K562 (cell line): ENCODE measurements at regions not wholly inside any gene's neighbourhood (a gene's known extent, or its start where the extent isn't known, plus 50 kb on each side); places are given as distances from the start of the nearest gene placed in this dataset.

Experiments
- ATAC-seq: fragments of 200-7000 bp; cut with Tn5 transposase; 3 replicates; pipeline ENCODE4 v1.9.1; 2020; ENCODE audit warnings: moderate library complexity
- BruUV-seq: library from RNA; stranded (reverse); fragments of 400-500 nt; replicated peaks from 2 replicates; lab custom pipeline; 2021; lab: Mats Ljungman, UMichigan
- CTCF ChIA-PET: fragments of 300-600 bp; formaldehyde crosslinking; extraction: SDS; loops from one replicate; lab custom pipeline; 2021; ENCODE audit warnings: low intra/inter-chr PET ratio; lab: Yijun Ruan, JAX
- POLR2A ChIA-PET: fragments of 300-600, 350-650 bp; sonication (Branson Sonifier 250); formaldehyde crosslinking; extraction: SDS; loops from one replicate; lab custom pipeline; 2021; ENCODE audit warnings: antibody characterized with exemption, inconsistent platforms; lab: Yijun Ruan, JAX
- DNase-seq, 4 experiments: peaks; one replicate each; pipeline versions ENCODE4 v3.0.0 to v3.0.0-alpha.2; 2011 to 2018; ENCODE audit warnings: low spot score in 3 of 4, mixed read lengths in 3 of 4; ENCODE audit errors: extremely low read depth in 1 of 4
- FAIRE-seq: peaks from 2 replicates; lab custom pipeline; 2011; peaks lifted over from hg19 to GRCh38; lab: Jason Lieb, UNC
- H2AFZ ChIP-seq: 2 replicates; pipeline ENCODE4 v1.6.0; 2011; ENCODE audit warnings: low read depth, low read length, control low read depth, inconsistent platforms
- H3K27ac ChIP-seq: fragments of 200-600 bp; 3 replicates; pipeline ENCODE4 v1.8.0; 2011; ENCODE audit warnings: low read depth, mild to moderate bottlenecking, control low read depth, inconsistent platforms, low read length, moderate library complexity, mixed read lengths; ENCODE audit errors: extremely low read depth
- H3K27me3 ChIP-seq, 2 experiments: fragments of 300-600 bp in 1 of 2; 2 replicates in 1 of 2; 3 replicates in 1 of 2; pipeline versions ENCODE4 v1.6.0 to v1.8.0; 2011; ENCODE audit warnings: inconsistent platforms in 2 of 2, low read length in 2 of 2, mild to moderate bottlenecking in 1 of 2, mixed read lengths in 1 of 2, moderate library complexity in 1 of 2; ENCODE audit not compliant: control insufficient read depth in 2 of 2, insufficient read depth in 2 of 2
- H3K36me3 ChIP-seq: fragments of 300-600 bp; 3 replicates; pipeline ENCODE4 v1.8.0; 2011; ENCODE audit warnings: mild to moderate bottlenecking, low read length, inconsistent platforms; ENCODE audit not compliant: control insufficient read depth, insufficient read depth
- H3K4me1 ChIP-seq, 2 experiments: fragments of 200-600 bp in 1 of 2; replicated peaks in 1 of 2; 2 replicates in 1 of 2; 3 replicates in 1 of 2; pipeline versions ENCODE4 v1.5.1 to v1.8.0; 2011; ENCODE audit warnings: inconsistent platforms in 2 of 2, low read length in 2 of 2, mild to moderate bottlenecking in 1 of 2, mixed read lengths in 1 of 2, moderate library complexity in 1 of 2; ENCODE audit not compliant: control insufficient read depth in 2 of 2, insufficient read depth in 2 of 2
- H3K4me2 ChIP-seq: 2 replicates; pipeline ENCODE4 v1.6.1; 2011; ENCODE audit warnings: low read length, control low read depth, inconsistent platforms, mixed read lengths; ENCODE audit not compliant: insufficient read depth
- H3K4me3 ChIP-seq: fragments of 200-600 bp; sonication (generic), shearing (Covaris generic); 2 replicates; pipeline ENCODE4 v1.5.1; 2016; ENCODE audit warnings: control low read depth, inconsistent platforms
- H3K79me2 ChIP-seq: fragments of 200-600 bp; 3 replicates; pipeline ENCODE4 v1.8.0; 2011; ENCODE audit warnings: low read length, inconsistent platforms; ENCODE audit not compliant: control insufficient read depth, insufficient read depth
- H3K9ac ChIP-seq, 2 experiments: 2 replicates each; pipeline versions ENCODE4 v1.6.0 to v1.6.1; 2011; ENCODE audit warnings: low read depth in 2 of 2, low read length in 2 of 2, control low read depth in 1 of 2, inconsistent platforms in 1 of 2, mild to moderate bottlenecking in 1 of 2, mixed read lengths in 1 of 2; ENCODE audit not compliant: insufficient read depth in 1 of 2
- H3K9me1 ChIP-seq: one replicate; pipeline ENCODE4 v1.6.0; 2011; ENCODE audit warnings: inconsistent platforms, mild to moderate bottlenecking, low read length, moderate library complexity; ENCODE audit not compliant: control insufficient read depth, insufficient read depth
- H3K9me3 ChIP-seq: replicated peaks from 2 replicates; pipeline ENCODE4 v1.5.1; 2011; ENCODE audit warnings: low read depth, low read length, inconsistent platforms; ENCODE audit not compliant: control insufficient read depth, insufficient read depth
- H4K20me1 ChIP-seq: replicated peaks from 2 replicates; pipeline ENCODE4 v1.6.1; 2011; ENCODE audit warnings: low read length, inconsistent platforms, mixed read lengths; ENCODE audit not compliant: control insufficient read depth, insufficient read depth
- BMI1 ChIP-seq: fragments of 150-350 bp; IDR thresholded peaks from 2 replicates; pipeline ENCODE4 v1.6.1; 2014; ENCODE audit warnings: low read length
- CBX3 ChIP-seq, 2 experiments: IDR thresholded peaks; 1 replicate in 1 of 2; 2 replicates in 1 of 2; pipeline ENCODE4 v1.6.1; 2012; ENCODE audit warnings: inconsistent platforms in 2 of 2, low read length in 2 of 2, borderline replicate concordance in 1 of 2, control low read depth in 1 of 2
- ETV1 ChIP-seq: fragments of 450-650 bp; conservative IDR thresholded peaks from 2 replicates; pipeline ENCODE4 v1.6.1; 2016; ENCODE audit warnings: missing genetic modification characterization, control low read depth, low read depth, missing compliant biosample characterization
- GABPB2 ChIP-seq: fragments of 250-450 bp; sonication (Bioruptor Pico); conservative IDR thresholded peaks from 2 replicates; pipeline ENCODE4 v1.5.1; 2021; ENCODE audit warnings: mild to moderate bottlenecking
- KAT7 ChIP-seq: sonication (generic); formaldehyde crosslinking; IDR thresholded peaks from 2 replicates; pipeline ENCODE4 v1.8.0; 2022; ENCODE audit warnings: missing genetic modification reagents, mild to moderate bottlenecking, borderline replicate concordance
- MIER1 ChIP-seq: fragments of 450-650 bp; IDR thresholded peaks from 2 replicates; pipeline ENCODE4 v1.6.1; 2016; ENCODE audit warnings: antibody characterized with exemption, mild to moderate bottlenecking, low read depth
- MNT ChIP-seq, 2 experiments: fragments of 450-650 bp; conservative IDR thresholded peaks; 2 replicates each; pipeline ENCODE4 v1.6.1; 2017; ENCODE audit warnings: mild to moderate bottlenecking in 2 of 2, moderate library complexity in 2 of 2
- MTA1 ChIP-seq: fragments of 450-650 bp; IDR thresholded peaks from 2 replicates; pipeline ENCODE4 v1.6.1; 2017; ENCODE audit warnings: borderline replicate concordance
- SMAD4 ChIP-seq: fragments of 250-450 bp; sonication (Bioruptor Pico); conservative IDR thresholded peaks from 2 replicates; pipeline ENCODE4 v1.8.0; 2021; ENCODE audit warnings: inconsistent platforms, mild to moderate bottlenecking, moderate library complexity
- SNAPC5 ChIP-seq: fragments of 250-450 bp; sonication (Bioruptor Pico); IDR thresholded peaks from 2 replicates; pipeline ENCODE4 v1.8.0; 2021; ENCODE audit warnings: moderate library complexity, mild to moderate bottlenecking, inconsistent platforms
- SPI1 ChIP-seq: IDR thresholded peaks from 2 replicates; pipeline ENCODE4 v1.6.1; 2011; ENCODE audit warnings: low read depth, low read length, control low read depth, borderline replicate concordance
- TEAD2 ChIP-seq: fragments of 450-650 bp; IDR thresholded peaks from 2 replicates; pipeline ENCODE4 v1.6.1; 2016; ENCODE audit warnings: missing genetic modification characterization, control low read depth, missing compliant biosample characterization
- TRIM28 ChIP-seq: fragments of 450-650 bp; IDR thresholded peaks from 2 replicates; pipeline ENCODE4 v1.6.1; 2017
- ZEB2 ChIP-seq: fragments of 450-650 bp; IDR thresholded peaks from 2 replicates; pipeline ENCODE4 v1.6.1; 2016
- ZNF444 ChIP-seq: fragments of 250-450 bp; sonication (Bioruptor Pico); IDR thresholded peaks from 2 replicates; pipeline ENCODE4 v1.4.0; 2020; ENCODE audit warnings: mild to moderate bottlenecking, moderate library complexity
- ZNF584 ChIP-seq: fragments of 200-800 bp; sonication (Bioruptor generic); IDR thresholded peaks from 2 replicates; pipeline ENCODE4 v1.6.1; 2016; ENCODE audit warnings: low read depth, mild to moderate bottlenecking, missing genetic modification characterization, missing compliant biosample characterization
- ZNF766 ChIP-seq: fragments of 200-800 bp; sonication (Bioruptor generic); conservative IDR thresholded peaks from 2 replicates; pipeline ENCODE4 v1.6.1; 2016; ENCODE audit warnings: missing genetic modification characterization, missing compliant biosample characterization
- WGBS: fragments of 100-300 bp; shearing (Covaris generic); methylation state at CpG from one replicate; pipeline ENCODE4 v1.1.6; 2016; ENCODE audit warnings: low coverage, mixed read lengths; ENCODE audit not compliant: insufficient coverage; ENCODE audit errors: missing lambda C conversion rate; 5-methylcytosine and 5-hydroxymethylcytosine counted together
- in situ Hi-C: fragments of 300-500 bp; cut with MboI; formaldehyde crosslinking; loops from 4 replicates; pipeline ENCODE4 v1.15.0; 2018; ENCODE audit warnings: inconsistent platforms, mixed read lengths
- intact Hi-C: fragments of 100-400 bp; cut with micrococcal nuclease; formaldehyde crosslinking; loops from 2 replicates; pipeline ENCODE4 v1.14.2; 2022

GRCh38 chr7:101698964-101699363, 69.9 kb upstream of the MYL10 start:
- Histone ChIP-seq H3K79me2 (no peaks in the 10 kb centered on the region), H2AFZ (no peak overlapping the region), H3K4me1 (peaks cover 0 to 7% of the 10 kb centered on the region in 2 experiments; a peak in 2 of 5 replicates), H3K9me3 (no peaks in the 10 kb centered on the region), H3K27ac (no peak overlapping the region), H4K20me1 (peaks cover 13% of the 10 kb centered on the region), H3K4me3 (no peak overlapping the region), H3K9me1 (no peaks in the 10 kb centered on the region), H3K27me3 (peaks cover 28 to 56% of the 10 kb centered on the region in 2 experiments), H3K9ac (peak overlapping the region in 1 of 2 experiments; percentile 66; a peak in 1 of 4 replicates), H3K4me2 (no peak overlapping the region), H3K36me3 (no peaks in the 10 kb centered on the region)
- ChIA-PET POLR2A (no interaction called here), CTCF (no interaction called here)
- TF ChIP-seq SMAD4 (CRISPR knock-in tag): no peak
- TF ChIP-seq BMI1: no peak
- TF ChIP-seq MIER1: no peak
- TF ChIP-seq TRIM28: no peak
- TF ChIP-seq ZEB2: no peak
- no peak for TF ChIP-seq SNAPC5 (CRISPR knock-in tag)
- TF ChIP-seq ZNF444 (CRISPR knock-in tag): no peak
- no peak for TF ChIP-seq MNT (conservative IDR thresholded peaks at IDR 0.05)
- TF ChIP-seq KAT7 (CRISPR knock-in tag): no peak
- TF ChIP-seq CBX3 (IDR thresholded peaks at IDR 0.05; ENCODE audit: borderline replicate concordance in 1 of 2, low read length in 2 of 2): no peak
- no peak for TF ChIP-seq SPI1
- TF ChIP-seq MTA1: no peak
- no peak for TF ChIP-seq TEAD2 (tag)
- TF ChIP-seq GABPB2 (CRISPR knock-in tag): no peak
- no peak for TF ChIP-seq ETV1 (tag)
- no peak for TF ChIP-seq ZNF584 (CRISPR knock-in tag)
- TF ChIP-seq ZNF766 (CRISPR knock-in tag): no peak
- BruUV-seq: no TSS peak
- in situ Hi-C loops: loop anchor here (10.0 kb wide), 1 partner anchor 536 kb away; no protein-coding TSS in a partner anchor
- ATAC-seq: no peak
- no peak for FAIRE-seq
- 2% methylated on average over 11 of the region's 11 CpGs for WGBS
- DNase-seq: no peak
- intact Hi-C loops: no loop called here
